ENCODE measurements at regions not wholly inside any gene's neighbourhood (a gene's known extent, or its start where the extent isn't known, plus 50 kb on each side); places are given as distances from the start of the nearest gene placed in this dataset.

DNA sequence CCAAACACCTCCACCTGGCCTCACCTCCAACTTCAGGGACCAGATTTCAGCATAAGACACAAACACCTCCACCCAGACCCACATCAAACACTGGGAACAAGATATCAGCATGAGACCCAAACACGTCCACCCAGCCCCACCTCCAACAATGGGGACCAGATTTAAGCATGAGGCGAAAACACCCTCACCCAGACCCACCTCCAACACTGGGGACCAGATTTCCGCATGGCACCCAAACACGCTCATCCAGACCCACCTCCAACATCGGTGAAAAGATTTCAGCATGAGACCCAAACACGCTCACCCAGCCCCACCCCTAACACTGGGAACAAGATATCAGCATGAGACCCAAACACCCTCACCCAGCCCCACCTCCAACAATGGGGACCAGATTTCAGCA lies 210.0 kb downstream of the ASMT start:
- DNase-seq (ENCODE audit: insufficient read length, low spot score, missing footprints): no peak
- H3K79me2 ChIP-seq (ENCODE audit: insufficient read depth, low read length): no peaks in the 10 kb centered on the region
- H3K4me2 ChIP-seq (ENCODE audit: insufficient read depth, low read length): no peak overlapping the region
- no peaks in the 10 kb centered on the region for H4K20me1 ChIP-seq (ENCODE audit: insufficient read depth, low read length)
- H3K27ac ChIP-seq (ENCODE audit: low read depth, low read length): no peak overlapping the region
- H3K4me1 ChIP-seq (ENCODE audit: insufficient read depth, low read length): no peaks in the 10 kb centered on the region
- H3K27me3 ChIP-seq (ENCODE audit: insufficient read depth, low read length): no peaks in the 10 kb centered on the region
- H3K36me3 ChIP-seq (ENCODE audit: insufficient read depth, low read length): no peaks in the 10 kb centered on the region
- H3K4me3 ChIP-seq (ENCODE audit: insufficient read depth, low read length): no peak overlapping the region
- no peak for TF ChIP-seq CTCF (IDR thresholded peaks at IDR 0.05; ENCODE audit: extremely low read depth, low read depth, low read length)
- no peak overlapping the region for H2AFZ ChIP-seq (ENCODE audit: low read length)
- H3K9me3 ChIP-seq (ENCODE audit: low read depth, low read length): no peaks in the 10 kb centered on the region

- no peak for TF ChIP-seq CTCF (IDR thresholded peaks at IDR 0.05; ENCODE audit: extremely low read depth, low read depth, low read length)
- Histone ChIP-seq H3K4me2 (ENCODE audit: insufficient read depth, low read length) (no peak overlapping the region), H3K36me3 (ENCODE audit: insufficient read depth, low read length) (no peaks in the 10 kb centered on the region), H3K27me3 (ENCODE audit: insufficient read depth, low read length) (no peaks in the 10 kb centered on the region), H3K4me1 (ENCODE audit: insufficient read depth, low read length) (no peaks in the 10 kb centered on the region), H3K79me2 (ENCODE audit: insufficient read depth, low read length) (no peaks in the 10 kb centered on the region), H3K4me3 (ENCODE audit: insufficient read depth, low read length) (no peak overlapping the region), H3K9me3 (ENCODE audit: low read depth, low read length) (no peaks in the 10 kb centered on the region), H3K27ac (ENCODE audit: low read depth, low read length) (no peak overlapping the region), H2AFZ (ENCODE audit: low read length) (no peak overlapping the region), H4K20me1 (ENCODE audit: insufficient read depth, low read length) (no peaks in the 10 kb centered on the region)
- DNase-seq (ENCODE audit: insufficient read length, low spot score, missing footprints): peak; percentile 34
Observed at GRCh38 chrX:1833656-1834360, 218.9 kb downstream of the ASMT start.

DNA sequence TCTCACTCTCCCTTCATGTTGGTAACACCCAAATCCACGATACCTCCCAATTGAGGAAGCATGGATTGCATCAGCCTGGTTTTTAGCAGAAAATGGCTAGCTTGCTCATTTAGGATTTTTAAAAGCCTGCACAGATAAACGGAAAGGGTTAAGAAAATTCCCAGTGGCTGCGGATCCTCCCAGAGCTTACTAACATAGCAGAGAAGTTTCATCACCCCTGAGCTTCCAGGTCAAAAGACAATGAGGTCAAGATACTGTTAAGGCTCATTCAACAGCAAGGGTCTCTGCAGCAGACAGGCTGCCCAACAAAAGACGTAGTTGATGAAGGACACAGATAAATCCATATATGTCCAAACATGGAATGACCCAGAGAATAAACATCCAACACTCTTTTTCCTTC lies 220.2 kb downstream of the ASMT start:
- Histone ChIP-seq H3K4me1 (ENCODE audit: insufficient read depth, low read length) (no peaks in the 10 kb centered on the region), H2AFZ (ENCODE audit: low read length) (no peak overlapping the region), H3K36me3 (ENCODE audit: insufficient read depth, low read length) (no peaks in the 10 kb centered on the region), H3K4me3 (ENCODE audit: insufficient read depth, low read length) (no peak overlapping the region), H3K27me3 (ENCODE audit: insufficient read depth, low read length) (no peaks in the 10 kb centered on the region), H3K4me2 (ENCODE audit: insufficient read depth, low read length) (no peak overlapping the region), H3K79me2 (ENCODE audit: insufficient read depth, low read length) (no peaks in the 10 kb centered on the region), H3K27ac (ENCODE audit: low read depth, low read length) (no peak overlapping the region), H3K9me3 (ENCODE audit: low read depth, low read length) (no peaks in the 10 kb centered on the region), H4K20me1 (ENCODE audit: insufficient read depth, low read length) (no peaks in the 10 kb centered on the region)
- TF ChIP-seq CTCF (IDR thresholded peaks at IDR 0.05; ENCODE audit: extremely low read depth, low read depth, low read length): no peak
- no peak for DNase-seq (ENCODE audit: insufficient read length, low spot score, missing footprints)

DNA sequence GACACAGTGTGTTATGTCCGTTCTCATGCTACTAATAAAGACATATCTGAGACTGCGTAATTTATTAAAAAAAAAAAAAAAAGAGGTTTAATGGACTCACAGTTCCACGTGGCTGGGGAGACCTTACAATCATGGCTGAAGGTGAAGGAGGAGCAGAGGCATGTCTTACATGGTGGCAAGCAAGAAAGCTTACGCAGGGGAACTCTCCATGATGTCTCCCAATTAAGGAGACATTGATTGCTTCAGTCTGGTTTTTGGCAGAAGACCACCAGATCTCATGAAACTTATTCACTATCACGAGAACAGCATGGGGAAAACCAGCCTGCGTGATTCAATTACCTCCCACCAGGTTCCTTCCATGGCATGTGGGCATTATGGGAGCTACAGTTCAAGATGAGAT lies 221.8 kb downstream of the ASMT start:
- no peaks in the 10 kb centered on the region for H3K79me2 ChIP-seq (ENCODE audit: insufficient read depth, low read length)
- no peaks in the 10 kb centered on the region for H3K9me3 ChIP-seq (ENCODE audit: low read depth, low read length)
- H4K20me1 ChIP-seq (ENCODE audit: insufficient read depth, low read length): no peaks in the 10 kb centered on the region
- H3K4me2 ChIP-seq (ENCODE audit: insufficient read depth, low read length): no peak overlapping the region
- no peak for TF ChIP-seq CTCF (IDR thresholded peaks at IDR 0.05; ENCODE audit: extremely low read depth, low read depth, low read length)
- no peaks in the 10 kb centered on the region for H3K4me1 ChIP-seq (ENCODE audit: insufficient read depth, low read length)
- H3K36me3 ChIP-seq (ENCODE audit: insufficient read depth, low read length): no peaks in the 10 kb centered on the region
- no peaks in the 10 kb centered on the region for H3K27me3 ChIP-seq (ENCODE audit: insufficient read depth, low read length)
- no peak overlapping the region for H3K4me3 ChIP-seq (ENCODE audit: insufficient read depth, low read length)
- no peak overlapping the region for H2AFZ ChIP-seq (ENCODE audit: low read length)
- no peak for DNase-seq (ENCODE audit: insufficient read length, low spot score, missing footprints)
- no peak overlapping the region for H3K27ac ChIP-seq (ENCODE audit: low read depth, low read length)
